ENCODE measurements at regions not wholly inside any gene's neighbourhood (a gene's known extent, or its start where the extent isn't known, plus 50 kb on each side); places are given as distances from the start of the nearest gene placed in this dataset.
"Not testable (repeated sequence)": the region's sequence is repeated elsewhere in the genome, so short reads cannot be mapped to it uniquely, and the experiment has no call there.

- no peak for DNase-seq (ENCODE audit: low read depth in 2 of 2)
These were observed 156.3 kb downstream of the KBTBD8 start for GRCh38 chr3:67154429-67154828.

- no peak for DNase-seq (ENCODE audit: low read depth in 2 of 2)
These were observed 169.4 kb downstream of the KBTBD8 start for GRCh38 chr3:67167481-67167880.

GRCh38 chr3:67171841-67172240 lies 173.7 kb downstream of the KBTBD8 start:
- no peak for DNase-seq (ENCODE audit: low read depth in 2 of 2)

GRCh38 chr3:67173130-67173529 lies 175.0 kb downstream of the KBTBD8 start:
- not testable (repeated sequence) for DNase-seq (ENCODE audit: low read depth in 2 of 2)

GRCh38 chr3:67176396-67176795 lies 178.3 kb downstream of the KBTBD8 start:
- DNase-seq (ENCODE audit: low read depth in 2 of 2), result no peak

GRCh38 chr3:67192466-67192865 lies 194.4 kb downstream of the KBTBD8 start:
- DNase-seq (ENCODE audit: low read depth in 2 of 2), result no peak

GRCh38 chr3:67196677-67197076 lies 198.6 kb downstream of the KBTBD8 start:
- no peak for DNase-seq (ENCODE audit: low read depth in 2 of 2)

GRCh38 chr3:67198374-67198773 lies 200.3 kb downstream of the KBTBD8 start:
- no peak for DNase-seq (ENCODE audit: low read depth in 2 of 2)

GRCh38 chr3:67200618-67201017 lies 202.5 kb downstream of the KBTBD8 start:
- no peak for DNase-seq (ENCODE audit: low read depth in 2 of 2)

GRCh38 chr3:67201026-67201425 lies 202.9 kb downstream of the KBTBD8 start:
- no peak for DNase-seq (ENCODE audit: low read depth in 2 of 2)

- DNase-seq (ENCODE audit: low read depth in 2 of 2), result no peak
These were observed 203.9 kb downstream of the KBTBD8 start for GRCh38 chr3:67202053-67202452.

- DNase-seq (ENCODE audit: low read depth in 2 of 2), result no peak
These were observed 206.8 kb downstream of the KBTBD8 start for GRCh38 chr3:67204951-67205350.

GRCh38 chr3:67215690-67216089 lies 217.6 kb downstream of the KBTBD8 start:
- DNase-seq (ENCODE audit: low read depth in 2 of 2), result no peak

- DNase-seq (ENCODE audit: low read depth in 2 of 2), result no peak
These were observed 228.9 kb downstream of the KBTBD8 start for GRCh38 chr3:67227030-67227429.

- DNase-seq (ENCODE audit: low read depth in 2 of 2), result no peak
These were observed 230.0 kb downstream of the KBTBD8 start for GRCh38 chr3:67228136-67228535.

- DNase-seq (ENCODE audit: low read depth in 2 of 2), result no peak
These were observed 234.5 kb downstream of the KBTBD8 start for GRCh38 chr3:67232642-67233041.

- no peak for DNase-seq (ENCODE audit: low read depth in 2 of 2)
These were observed 241.2 kb downstream of the KBTBD8 start for GRCh38 chr3:67239353-67239752.

- no peak for DNase-seq (ENCODE audit: low read depth in 2 of 2)
These were observed 243.0 kb downstream of the KBTBD8 start for GRCh38 chr3:67241084-67241483.

- DNase-seq (ENCODE audit: low read depth in 2 of 2), result no peak
These were observed 246.0 kb downstream of the KBTBD8 start for GRCh38 chr3:67244130-67244529.

GRCh38 chr3:67245545-67245944 lies 247.4 kb downstream of the KBTBD8 start:
- DNase-seq (ENCODE audit: low read depth in 2 of 2), result no peak

- DNase-seq (ENCODE audit: low read depth in 2 of 2), result no peak
These were observed 250.6 kb downstream of the KBTBD8 start for GRCh38 chr3:67248726-67249125.

GRCh38 chr3:67252906-67253305 lies 254.8 kb downstream of the KBTBD8 start:
- not testable (repeated sequence) for DNase-seq (ENCODE audit: low read depth in 2 of 2)

GRCh38 chr3:67278015-67278618 lies 280.0 kb downstream of the KBTBD8 start:
- no peak for DNase-seq (ENCODE audit: low read depth in 2 of 2)

GRCh38 chr3:67286586-67286985 lies 288.5 kb downstream of the KBTBD8 start:
- no peak for DNase-seq (ENCODE audit: low read depth in 2 of 2)
